ENCODE measurements at regions not wholly inside any gene's neighbourhood (a gene's known extent, or its start where the extent isn't known, plus 50 kb on each side); places are given as distances from the start of the nearest gene placed in this dataset.

DNA sequence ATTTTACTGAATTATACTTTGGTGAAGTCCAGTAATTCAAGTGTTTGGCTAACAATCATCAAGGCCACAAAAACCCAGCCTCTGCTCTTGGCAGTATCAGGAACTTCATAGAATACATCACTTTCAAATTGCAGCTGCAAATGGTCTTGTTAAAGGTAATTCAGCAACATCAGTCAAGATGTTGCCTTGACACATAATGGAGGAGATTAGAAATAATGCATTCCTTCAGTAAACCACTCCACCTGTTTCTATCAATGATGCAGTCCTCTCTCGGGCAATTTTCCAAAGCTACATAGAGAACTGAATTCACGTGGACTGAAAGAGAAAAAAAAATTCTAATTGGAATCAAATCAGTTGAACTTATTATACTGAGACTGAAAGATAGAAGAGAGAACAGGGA, 279.3 kb downstream of the VGLL3 start:
- ATAC-seq (ENCODE audit: low read depth) (no peak), DNase-seq (no peak)
- no peaks in the 10 kb centered on the region for H3K27me3 Mint-ChIP-seq
- Histone ChIP-seq H3K27ac (ENCODE audit: low read length in 2 of 2) (no peak overlapping the region), H3K9me3 (ENCODE audit: control extremely low read depth in 1 of 3, control insufficient read depth in 2 of 3, insufficient read depth in 1 of 3, low read length in 2 of 3) (peaks cover 0 to 8% (median 0%) of the 10 kb centered on the region in 3 donors), H3K4me2 (replicated peaks; ENCODE audit: low read depth, low read length, poor library complexity, severe bottlenecking) (no peak overlapping the region), H3K27me3 (replicated peaks in 1 of 4; ENCODE audit: control extremely low read depth in 1 of 4, control insufficient read depth in 3 of 4, insufficient read depth in 4 of 4, low read length in 3 of 4) (no peaks in the 10 kb centered on the region), H3K36me3 (replicated peaks in 1 of 2; ENCODE audit: control extremely low read depth in 1 of 2, control insufficient read depth in 1 of 2, extremely low read depth in 1 of 2, insufficient read depth in 2 of 2, low read length in 1 of 2) (no peaks in the 10 kb centered on the region), H4K20me1 (ENCODE audit: control insufficient read depth, insufficient read depth, low read length, poor library complexity, severe bottlenecking) (no peaks in the 10 kb centered on the region), H3K79me2 (ENCODE audit: control insufficient read depth, insufficient read depth, low read length) (no peaks in the 10 kb centered on the region), H3K4me3 (ENCODE audit: control extremely low read depth in 1 of 5, extremely low read depth in 1 of 5, insufficient read depth in 1 of 5, low read depth in 2 of 5, low read length in 4 of 5) (no peak overlapping the region), H2AFZ (ENCODE audit: insufficient read depth, low read depth, low read length, poor library complexity, severe bottlenecking) (no peak overlapping the region), H3K9ac (ENCODE audit: low read length) (no peak overlapping the region), H3K4me1 (ENCODE audit: control insufficient read depth in 2 of 2, insufficient read depth in 2 of 2, low read length in 2 of 2) (no peaks in the 10 kb centered on the region)
- H3K4me1 Mint-ChIP-seq: no peaks in the 10 kb centered on the region
- no peak for TF ChIP-seq EZH2 (IDR thresholded peaks at IDR 0.05; ENCODE audit: borderline replicate concordance, insufficient read depth, low read depth, low read length, poor library complexity, severe bottlenecking)
- TF ChIP-seq, protein P1, sequence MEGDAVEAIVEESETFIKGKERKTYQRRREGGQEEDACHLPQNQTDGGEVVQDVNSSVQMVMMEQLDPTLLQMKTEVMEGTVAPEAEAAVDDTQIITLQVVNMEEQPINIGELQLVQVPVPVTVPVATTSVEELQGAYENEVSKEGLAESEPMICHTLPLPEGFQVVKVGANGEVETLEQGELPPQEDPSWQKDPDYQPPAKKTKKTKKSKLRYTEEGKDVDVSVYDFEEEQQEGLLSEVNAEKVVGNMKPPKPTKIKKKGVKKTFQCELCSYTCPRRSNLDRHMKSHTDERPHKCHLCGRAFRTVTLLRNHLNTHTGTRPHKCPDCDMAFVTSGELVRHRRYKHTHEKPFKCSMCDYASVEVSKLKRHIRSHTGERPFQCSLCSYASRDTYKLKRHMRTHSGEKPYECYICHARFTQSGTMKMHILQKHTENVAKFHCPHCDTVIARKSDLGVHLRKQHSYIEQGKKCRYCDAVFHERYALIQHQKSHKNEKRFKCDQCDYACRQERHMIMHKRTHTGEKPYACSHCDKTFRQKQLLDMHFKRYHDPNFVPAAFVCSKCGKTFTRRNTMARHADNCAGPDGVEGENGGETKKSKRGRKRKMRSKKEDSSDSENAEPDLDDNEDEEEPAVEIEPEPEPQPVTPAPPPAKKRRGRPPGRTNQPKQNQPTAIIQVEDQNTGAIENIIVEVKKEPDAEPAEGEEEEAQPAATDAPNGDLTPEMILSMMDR (IDR thresholded peaks at IDR 0.05): no peak
- no peak overlapping the region for H3K4me3 Mint-ChIP-seq
- intact Hi-C loops (cut with micrococcal nuclease): no loop called here
- H3K27ac Mint-ChIP-seq: no peak overlapping the region
- no peaks in the 10 kb centered on the region for H3K9me3 Mint-ChIP-seq (ENCODE audit: insufficient read depth)
- POLR2A ChIA-PET: no interaction called here
- no CpG with 5 or more reads among the region's 2 CpGs for WGBS (ENCODE audit: insufficient coverage)
- CTCF ChIA-PET: no interaction called here

DNA sequence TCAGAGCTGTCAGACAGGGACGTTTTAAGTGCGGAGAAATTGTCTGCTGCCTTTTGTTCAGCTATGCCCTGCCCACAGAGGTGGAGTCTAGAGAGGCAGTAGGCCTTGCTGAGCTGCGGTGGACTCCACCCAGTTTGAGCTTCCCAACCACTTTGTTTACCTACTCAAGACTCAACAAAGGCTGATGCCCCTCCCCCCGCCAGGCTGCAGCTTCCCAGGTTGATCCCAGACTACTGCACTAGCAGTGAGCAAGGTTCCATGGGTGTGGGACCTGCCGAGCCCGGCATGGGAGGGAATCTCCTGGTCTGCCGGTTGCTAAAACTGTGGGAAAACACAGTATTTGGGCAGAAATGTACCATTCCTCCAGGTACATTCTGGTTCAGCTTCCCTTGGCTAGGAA, 282.1 kb downstream of the VGLL3 start:
- DNase-seq: no peak
- no peaks in the 10 kb centered on the region for H3K4me1 Mint-ChIP-seq
- CTCF ChIA-PET: no interaction called here
- H3K4me1 ChIP-seq (ENCODE audit: control insufficient read depth in 2 of 2, insufficient read depth in 2 of 2, low read length in 2 of 2): no peaks in the 10 kb centered on the region
- H4K20me1 ChIP-seq (ENCODE audit: control insufficient read depth, insufficient read depth, low read length, poor library complexity, severe bottlenecking): no peaks in the 10 kb centered on the region
- H3K9me3 ChIP-seq (ENCODE audit: control extremely low read depth in 1 of 3, control insufficient read depth in 2 of 3, insufficient read depth in 1 of 3, low read length in 2 of 3): peaks cover 0 to 8% (median 0%) of the 10 kb centered on the region in 3 donors
- H3K9ac ChIP-seq (ENCODE audit: low read length): no peak overlapping the region
- no peaks in the 10 kb centered on the region for H3K27me3 Mint-ChIP-seq
- H3K4me3 ChIP-seq (ENCODE audit: control extremely low read depth in 1 of 5, extremely low read depth in 1 of 5, insufficient read depth in 1 of 5, low read depth in 2 of 5, low read length in 4 of 5): no peak overlapping the region
- H3K9me3 Mint-ChIP-seq (ENCODE audit: insufficient read depth): no peaks in the 10 kb centered on the region
- H3K36me3 ChIP-seq (replicated peaks in 1 of 2; ENCODE audit: control extremely low read depth in 1 of 2, control insufficient read depth in 1 of 2, extremely low read depth in 1 of 2, insufficient read depth in 2 of 2, low read length in 1 of 2): no peaks in the 10 kb centered on the region
- no peak for TF ChIP-seq EZH2 (IDR thresholded peaks at IDR 0.05; ENCODE audit: borderline replicate concordance, insufficient read depth, low read depth, low read length, poor library complexity, severe bottlenecking)
- TF ChIP-seq, protein P1 (IDR thresholded peaks at IDR 0.05): no peak
- H3K4me2 ChIP-seq (replicated peaks; ENCODE audit: low read depth, low read length, poor library complexity, severe bottlenecking): no peak overlapping the region
- H3K79me2 ChIP-seq (ENCODE audit: control insufficient read depth, insufficient read depth, low read length): no peaks in the 10 kb centered on the region
- ATAC-seq (ENCODE audit: low read depth): no peak
- H3K27me3 ChIP-seq (replicated peaks in 1 of 4; ENCODE audit: control extremely low read depth in 1 of 4, control insufficient read depth in 3 of 4, insufficient read depth in 4 of 4, low read length in 3 of 4): no peaks in the 10 kb centered on the region
- intact Hi-C loops (cut with micrococcal nuclease): no loop called here
- H3K27ac ChIP-seq (ENCODE audit: low read length in 2 of 2): no peak overlapping the region
- H3K27ac Mint-ChIP-seq: no peak overlapping the region
- H2AFZ ChIP-seq (ENCODE audit: insufficient read depth, low read depth, low read length, poor library complexity, severe bottlenecking): no peak overlapping the region
- H3K4me3 Mint-ChIP-seq: no peak overlapping the region
- WGBS (ENCODE audit: insufficient coverage): 83% methylated on average over 5 of the region's 7 CpGs
- POLR2A ChIA-PET: no interaction called here
